ENCODE measurements at regions not wholly inside any gene's neighbourhood (a gene's known extent, or its start where the extent isn't known, plus 50 kb on each side); places are given as distances from the start of the nearest gene placed in this dataset.

GRCh38 chr6:125658759-125659431 is 90.5 kb upstream of the HEY2 start:
- no peaks in the 10 kb centered on the region for H3K27me3 ChIP-seq (replicated peaks)
- DNase-seq (ENCODE audit: low read depth in 1 of 2, low spot score in 2 of 2), result peak; percentile 65 to 77
- H3K27ac ChIP-seq, result peak overlapping the region; percentile 31
- no peak overlapping the region for H3K4me3 ChIP-seq
- peaks cover 24% of the 10 kb centered on the region for H3K4me1 ChIP-seq (replicated peaks)
- no peaks in the 10 kb centered on the region for H3K36me3 ChIP-seq
- no peaks in the 10 kb centered on the region for H3K9me3 ChIP-seq (replicated peaks)

GRCh38 chr6:125659887-125660286 is 89.5 kb upstream of the HEY2 start:
- H3K4me1 ChIP-seq (replicated peaks), result peaks cover 24% of the 10 kb centered on the region
- no peak overlapping the region for H3K27ac ChIP-seq
- H3K27me3 ChIP-seq (replicated peaks), result no peaks in the 10 kb centered on the region
- H3K9me3 ChIP-seq (replicated peaks), result no peaks in the 10 kb centered on the region
- no peak for DNase-seq (ENCODE audit: low read depth in 1 of 2, low spot score in 2 of 2)
- no peak overlapping the region for H3K4me3 ChIP-seq
- H3K36me3 ChIP-seq, result no peaks in the 10 kb centered on the region

GRCh38 chr6:125662296-125662695 is 87.1 kb upstream of the HEY2 start:
- Histone ChIP-seq H3K36me3 (no peaks in the 10 kb centered on the region), H3K4me3 (no peak overlapping the region), H3K9me3 (replicated peaks) (no peaks in the 10 kb centered on the region), H3K4me1 (replicated peaks) (peaks cover 16% of the 10 kb centered on the region), H3K27me3 (replicated peaks) (no peaks in the 10 kb centered on the region), H3K27ac (no peak overlapping the region)
- no peak for DNase-seq (ENCODE audit: low read depth in 1 of 2, low spot score in 2 of 2)

- Histone ChIP-seq H3K4me1 (replicated peaks) (no peaks in the 10 kb centered on the region), H3K4me3 (no peak overlapping the region), H3K9me3 (replicated peaks) (no peaks in the 10 kb centered on the region), H3K36me3 (no peaks in the 10 kb centered on the region), H3K27ac (no peak overlapping the region), H3K27me3 (replicated peaks) (no peaks in the 10 kb centered on the region)
- DNase-seq (ENCODE audit: low read depth in 1 of 2, low spot score in 2 of 2), result no peak
Observed at GRCh38 chr6:125665295-125665814, 84.1 kb upstream of the HEY2 start.

GRCh38 chr6:125667326-125667725 is 82.1 kb upstream of the HEY2 start:
- no peak overlapping the region for H3K27ac ChIP-seq
- H3K4me3 ChIP-seq, result no peak overlapping the region
- no peaks in the 10 kb centered on the region for H3K9me3 ChIP-seq (replicated peaks)
- no peaks in the 10 kb centered on the region for H3K36me3 ChIP-seq
- no peaks in the 10 kb centered on the region for H3K27me3 ChIP-seq (replicated peaks)
- no peaks in the 10 kb centered on the region for H3K4me1 ChIP-seq (replicated peaks)
- DNase-seq (ENCODE audit: low read depth in 1 of 2, low spot score in 2 of 2), result no peak

GRCh38 chr6:125668071-125668470 is 81.4 kb upstream of the HEY2 start:
- Histone ChIP-seq H3K4me1 (replicated peaks) (no peaks in the 10 kb centered on the region), H3K9me3 (replicated peaks) (no peaks in the 10 kb centered on the region), H3K4me3 (no peak overlapping the region), H3K27me3 (replicated peaks) (no peaks in the 10 kb centered on the region), H3K27ac (no peak overlapping the region), H3K36me3 (no peaks in the 10 kb centered on the region)
- no peak for DNase-seq (ENCODE audit: low read depth in 1 of 2, low spot score in 2 of 2)

- no peak for DNase-seq (ENCODE audit: low read depth in 1 of 2, low spot score in 2 of 2)
Observed at GRCh38 chr6:125670568-125670967, 78.9 kb upstream of the HEY2 start.

GRCh38 chr6:125671323-125671722 is 78.1 kb upstream of the HEY2 start:
- DNase-seq (ENCODE audit: low read depth in 1 of 2, low spot score in 2 of 2), result no peak
- H3K36me3 ChIP-seq, result no peaks in the 10 kb centered on the region
- H3K4me1 ChIP-seq (replicated peaks), result no peaks in the 10 kb centered on the region
- H3K4me3 ChIP-seq, result no peak overlapping the region
- no peaks in the 10 kb centered on the region for H3K9me3 ChIP-seq (replicated peaks)
- no peak overlapping the region for H3K27ac ChIP-seq
- H3K27me3 ChIP-seq (replicated peaks), result no peaks in the 10 kb centered on the region

More at GRCh38 chr6:125670568-125670967, 78.9 kb upstream of the HEY2 start:
- H3K36me3 ChIP-seq, result no peaks in the 10 kb centered on the region
- no peaks in the 10 kb centered on the region for H3K27me3 ChIP-seq (replicated peaks)
- no peaks in the 10 kb centered on the region for H3K4me1 ChIP-seq (replicated peaks)
- H3K9me3 ChIP-seq (replicated peaks), result no peaks in the 10 kb centered on the region
- H3K4me3 ChIP-seq, result no peak overlapping the region
- no peak overlapping the region for H3K27ac ChIP-seq

- DNase-seq (ENCODE audit: low read depth in 1 of 2, low spot score in 2 of 2), result no peak
- H3K4me1 ChIP-seq (replicated peaks), result no peaks in the 10 kb centered on the region
- H3K36me3 ChIP-seq, result no peaks in the 10 kb centered on the region
- H3K4me3 ChIP-seq, result no peak overlapping the region
- H3K9me3 ChIP-seq (replicated peaks), result no peaks in the 10 kb centered on the region
- no peak overlapping the region for H3K27ac ChIP-seq
- no peaks in the 10 kb centered on the region for H3K27me3 ChIP-seq (replicated peaks)
Observed at GRCh38 chr6:125674230-125674629, 75.2 kb upstream of the HEY2 start.

GRCh38 chr6:125678601-125679000 is 70.8 kb upstream of the HEY2 start:
- Histone ChIP-seq H3K27me3 (replicated peaks) (no peaks in the 10 kb centered on the region; the same call in 1 of the 2 replicates), H3K36me3 (no peaks in the 10 kb centered on the region), H3K4me1 (replicated peaks) (no peaks in the 10 kb centered on the region), H3K4me3 (no peak overlapping the region), H3K27ac (no peak overlapping the region), H3K9me3 (replicated peaks) (no peaks in the 10 kb centered on the region)
- DNase-seq (ENCODE audit: low read depth in 1 of 2, low spot score in 2 of 2), result no peak

GRCh38 chr6:125679128-125679527 is 70.3 kb upstream of the HEY2 start:
- Histone ChIP-seq H3K36me3 (no peaks in the 10 kb centered on the region), H3K27me3 (replicated peaks) (no peaks in the 10 kb centered on the region; the same call in 1 of the 2 replicates), H3K4me1 (replicated peaks) (no peaks in the 10 kb centered on the region), H3K9me3 (replicated peaks) (no peaks in the 10 kb centered on the region), H3K4me3 (no peak overlapping the region), H3K27ac (no peak overlapping the region)
- DNase-seq (ENCODE audit: low read depth in 1 of 2, low spot score in 2 of 2), result peak in 1 of 2 experiments; percentile 16

GRCh38 chr6:125679651-125680050 is 69.8 kb upstream of the HEY2 start:
- H3K36me3 ChIP-seq, result no peaks in the 10 kb centered on the region
- no peaks in the 10 kb centered on the region for H3K4me1 ChIP-seq (replicated peaks)
- H3K27ac ChIP-seq, result no peak overlapping the region
- no peak overlapping the region for H3K4me3 ChIP-seq
- no peak for DNase-seq (ENCODE audit: low read depth in 1 of 2, low spot score in 2 of 2)
- no peaks in the 10 kb centered on the region; the same call in 1 of the 2 replicates for H3K27me3 ChIP-seq (replicated peaks)
- no peaks in the 10 kb centered on the region for H3K9me3 ChIP-seq (replicated peaks)

GRCh38 chr6:125682939-125683338 is 66.5 kb upstream of the HEY2 start:
- H3K4me1 ChIP-seq (replicated peaks), result no peaks in the 10 kb centered on the region
- no peak overlapping the region for H3K27ac ChIP-seq
- H3K4me3 ChIP-seq, result no peak overlapping the region
- no peaks in the 10 kb centered on the region for H3K36me3 ChIP-seq
- H3K27me3 ChIP-seq (replicated peaks), result no peaks in the 10 kb centered on the region; the same call in 1 of the 2 replicates
- H3K9me3 ChIP-seq (replicated peaks), result no peaks in the 10 kb centered on the region
- DNase-seq (ENCODE audit: low read depth in 1 of 2, low spot score in 2 of 2), result no peak

- no peaks in the 10 kb centered on the region for H3K9me3 ChIP-seq (replicated peaks)
- no peaks in the 10 kb centered on the region for H3K4me1 ChIP-seq (replicated peaks)
- no peak overlapping the region for H3K4me3 ChIP-seq
- H3K36me3 ChIP-seq, result no peaks in the 10 kb centered on the region
- no peak overlapping the region for H3K27ac ChIP-seq
- DNase-seq (ENCODE audit: low read depth in 1 of 2, low spot score in 2 of 2), result no peak
- no peaks in the 10 kb centered on the region; the same call in 1 of the 2 replicates for H3K27me3 ChIP-seq (replicated peaks)
Observed at GRCh38 chr6:125688138-125688537, 61.3 kb upstream of the HEY2 start.

GRCh38 chr6:125693480-125693879 is 56.0 kb upstream of the HEY2 start:
- Histone ChIP-seq H3K4me3 (no peak overlapping the region), H3K9me3 (replicated peaks) (no peaks in the 10 kb centered on the region), H3K4me1 (replicated peaks) (no peaks in the 10 kb centered on the region), H3K27ac (no peak overlapping the region), H3K27me3 (replicated peaks) (no peaks in the 10 kb centered on the region; the same call in 1 of the 2 replicates), H3K36me3 (no peaks in the 10 kb centered on the region)
- DNase-seq (ENCODE audit: low read depth in 1 of 2, low spot score in 2 of 2), result no peak

All from SJSA1 (cell line).